Germinal center (tissue), 1 donor: ENCODE measurements at regions not wholly inside any gene's neighbourhood (a gene's known extent, or its start where the extent isn't known, plus 50 kb on each side); places are given as distances from the start of the nearest gene placed in this dataset.

Experiments
- DNase-seq: peaks from one replicate; pipeline ENCODE4 v3.0.0; 2012; ENCODE audit warnings: mixed read lengths, low spot score

DNA sequence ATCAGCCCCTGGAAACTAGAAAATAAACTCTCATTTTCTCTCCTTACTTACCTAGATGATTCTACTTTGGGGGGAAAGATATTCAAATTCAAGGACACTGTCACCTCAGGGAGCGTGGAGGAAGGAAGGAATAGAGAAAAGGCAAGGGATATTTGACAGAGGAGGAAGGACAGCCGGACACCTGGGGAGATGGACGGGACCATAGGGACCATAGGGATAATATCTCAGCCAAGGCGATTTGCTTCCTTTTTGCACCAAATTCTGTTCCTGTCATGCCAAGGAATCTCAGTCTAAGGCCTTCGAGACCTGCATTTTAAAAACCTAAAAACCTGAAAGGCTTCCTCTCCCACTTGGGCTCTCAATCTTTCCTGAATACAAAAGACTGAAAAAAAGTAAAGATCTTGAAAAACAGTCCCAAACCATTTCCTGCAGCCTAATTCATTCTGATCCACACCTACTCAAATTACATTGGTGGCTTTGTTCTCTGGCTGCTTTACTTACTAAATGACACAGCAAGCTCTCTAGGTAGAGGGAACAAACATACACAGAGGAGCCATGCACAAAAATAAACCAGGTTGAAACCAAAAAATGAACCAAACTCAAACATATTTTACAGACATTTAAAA, 73.9 kb upstream of the SLC24A5 start:
- DNase-seq: no peak

DNA sequence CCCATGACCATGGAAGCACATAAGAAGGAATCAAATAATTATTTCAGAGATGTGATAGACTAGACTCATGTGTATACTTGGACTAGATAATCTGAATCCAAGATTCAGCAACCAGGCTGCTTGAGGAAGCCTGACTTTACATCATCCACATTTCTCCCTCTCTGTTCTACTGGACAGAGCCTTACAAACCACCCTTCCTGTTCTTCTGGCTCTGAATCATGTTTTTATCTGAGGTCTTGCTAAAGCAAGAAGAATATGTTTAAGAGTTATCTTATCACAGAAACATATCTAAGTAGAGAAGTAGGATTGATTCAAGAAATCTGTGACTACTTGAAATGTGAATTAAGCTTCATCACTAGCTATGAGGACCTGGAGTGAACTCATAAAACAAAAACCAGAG, 71.1 kb upstream of the SLC24A5 start:
- DNase-seq: no peak

DNA sequence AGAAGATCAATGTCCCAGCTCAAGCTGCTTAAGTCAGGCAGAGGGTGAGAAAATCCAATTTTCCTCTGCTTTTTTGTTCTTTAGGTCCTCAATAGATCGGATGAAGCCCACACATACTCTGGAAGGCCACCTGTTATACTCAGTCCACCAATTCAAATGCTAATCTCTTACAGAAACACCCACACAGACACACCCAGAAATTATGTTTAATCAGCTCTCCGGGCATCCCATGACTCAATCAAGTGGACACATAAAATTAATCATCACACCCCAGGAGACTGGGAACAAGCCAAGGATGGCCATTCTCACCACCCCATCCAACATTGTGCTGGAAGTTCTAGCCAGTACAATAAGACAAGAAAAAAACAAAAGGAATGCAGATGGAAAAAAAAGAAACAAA, 67.8 kb upstream of the SLC24A5 start:
- no peak for DNase-seq

DNA sequence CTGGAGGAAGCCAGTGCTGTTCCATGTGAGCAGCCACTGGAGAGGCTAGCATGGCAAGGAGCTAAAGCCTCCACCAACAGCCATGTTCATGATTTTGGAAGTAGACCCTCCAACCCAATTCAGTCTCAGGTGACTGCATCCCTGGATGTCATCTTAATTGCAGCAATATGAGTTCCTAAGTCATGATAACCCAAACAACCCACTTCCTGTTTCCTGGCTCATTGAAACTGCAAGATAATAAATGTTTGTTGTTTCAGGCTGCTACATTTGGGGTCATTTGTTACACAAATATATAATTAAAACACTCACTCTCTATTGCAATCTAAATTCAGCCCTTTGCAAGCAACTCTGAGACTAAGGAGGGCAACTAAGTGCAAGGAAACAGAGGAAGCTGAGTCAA, 62.4 kb upstream of the SLC24A5 start:
- no peak for DNase-seq

DNA sequence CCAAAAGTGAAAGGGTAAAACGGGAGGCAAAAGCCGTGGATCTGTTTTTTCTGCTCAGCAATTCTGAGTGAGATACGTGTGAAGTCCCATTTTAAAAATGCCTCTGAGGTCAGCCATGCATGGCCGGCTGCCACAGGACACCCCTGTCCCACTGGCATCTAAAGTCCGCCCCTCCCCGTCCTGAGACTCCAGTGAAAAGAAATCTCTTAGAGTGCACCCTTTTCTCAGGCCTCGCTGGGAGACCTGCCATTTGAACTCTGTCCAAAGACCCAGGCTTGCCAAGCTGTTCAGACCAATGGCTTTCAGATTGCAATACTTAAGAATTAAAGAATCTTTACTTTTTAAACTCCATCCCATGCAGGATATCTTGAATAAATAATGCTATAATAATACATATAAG, 61.0 kb upstream of the SLC24A5 start:
- no peak for DNase-seq

GRCh38 chr15:48060396-48060795, 60.4 kb upstream of the SLC24A5 start:
- DNase-seq: no peak

GRCh38 chr15:48061605-48062004, 59.2 kb upstream of the SLC24A5 start:
- DNase-seq: no peak

DNA sequence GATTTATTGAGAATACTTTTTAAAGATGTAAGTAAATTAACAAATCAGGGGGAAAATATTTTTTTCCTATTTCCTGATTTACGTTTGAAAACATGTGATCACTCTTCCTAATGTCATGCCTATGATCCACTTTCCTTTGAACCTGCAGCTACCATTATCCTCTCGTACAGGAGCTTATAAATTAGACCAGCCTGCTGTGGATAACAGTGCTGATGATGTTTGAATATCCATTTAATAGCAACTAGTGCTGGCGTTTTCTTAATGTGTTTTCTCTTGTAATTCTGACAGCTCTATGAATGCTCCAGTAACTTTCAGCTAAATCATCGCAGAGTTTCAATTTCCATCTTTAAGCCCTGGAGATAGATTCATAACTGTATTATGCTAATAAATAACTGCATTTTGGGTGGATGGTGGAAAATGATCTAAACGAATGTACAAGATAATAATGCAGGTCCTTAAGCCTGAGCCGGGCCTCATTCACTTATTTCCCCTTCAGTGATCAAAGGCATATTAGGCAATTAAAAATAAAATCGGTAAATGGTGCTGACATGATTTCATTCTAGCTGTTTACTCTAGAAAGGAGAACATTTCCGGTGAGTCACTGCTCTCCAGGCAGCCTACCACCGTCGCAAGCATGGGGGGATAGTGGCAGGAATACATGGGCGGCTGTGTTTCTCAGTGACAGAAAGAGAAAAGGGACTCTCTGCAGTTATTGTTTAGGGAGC, 58.5 kb upstream of the SLC24A5 start:
- DNase-seq: no peak

DNA sequence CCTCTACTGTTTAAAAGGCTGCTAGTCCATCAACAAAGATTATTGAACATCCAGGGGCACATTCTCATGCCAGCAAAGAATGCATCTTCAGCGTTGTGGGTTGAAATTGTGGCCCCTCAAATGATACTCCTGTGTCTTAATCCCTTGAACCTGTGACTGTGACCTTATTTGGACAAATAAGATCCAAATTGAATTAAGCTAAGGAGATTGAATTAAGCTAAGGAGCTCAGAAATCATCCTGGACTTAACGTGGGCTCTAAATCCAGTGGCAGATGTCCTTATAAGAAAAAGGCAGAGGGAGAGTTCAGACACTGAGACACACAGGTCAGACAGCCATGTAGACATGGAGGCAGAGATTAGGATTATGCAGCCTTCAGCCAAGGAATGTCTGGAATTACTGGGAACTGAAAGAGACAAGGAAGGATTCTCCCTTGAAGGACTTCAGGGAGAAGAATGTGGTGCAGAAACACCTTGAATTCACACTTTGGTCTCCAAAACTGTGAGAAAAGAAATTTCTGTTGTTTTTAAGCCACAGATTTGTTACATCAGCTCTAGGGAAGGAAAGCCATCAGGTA, 57.3 kb upstream of the SLC24A5 start:
- no peak for DNase-seq

- no peak for DNase-seq
Observed at GRCh38 chr15:48064421-48064820, 56.4 kb upstream of the SLC24A5 start.

- no peak for DNase-seq
Observed at GRCh38 chr15:48066456-48066855, 54.3 kb upstream of the SLC24A5 start.
